Parathyroid adenoma (tissue), 2 donors: ENCODE measurements at regions not wholly inside any gene's neighbourhood (a gene's known extent, or its start where the extent isn't known, plus 50 kb on each side); places are given as distances from the start of the nearest gene placed in this dataset.

Experiments
- H2AFZ ChIP-seq: fragments of 300-600 bp; sonication (generic); one replicate; pipeline ENCODE4 v1.7.0; 2017; ENCODE audit warnings: antibody characterized with exemption, mild to moderate bottlenecking
- H3K27ac ChIP-seq: fragments of 300-600 bp; sonication (generic); one replicate; pipeline ENCODE4 v1.7.0; 2017
- H3K27me3 ChIP-seq: fragments of 300-600 bp; sonication (generic); one replicate; pipeline ENCODE4 v1.7.0; 2017; ENCODE audit warnings: low read length; ENCODE audit not compliant: control insufficient read depth, insufficient read depth
- H3K36me3 ChIP-seq: fragments of 300-600 bp; sonication (generic); one replicate; pipeline ENCODE4 v1.7.0; 2017; ENCODE audit warnings: low read length; ENCODE audit not compliant: control insufficient read depth, insufficient read depth
- H3K4me1 ChIP-seq: fragments of 300-600 bp; sonication (generic); one replicate; pipeline ENCODE4 v1.7.0; 2017; ENCODE audit warnings: control low read depth
- H3K4me2 ChIP-seq: fragments of 300-600 bp; sonication (generic); one replicate; pipeline ENCODE4 v1.7.0; 2017; ENCODE audit warnings: low read length
- H3K4me3 ChIP-seq: fragments of 300-600 bp; sonication (generic); one replicate; pipeline ENCODE4 v1.7.0; 2017; ENCODE audit warnings: low read depth, low read length
- H3K79me2 ChIP-seq: fragments of 300-600 bp; sonication (generic); one replicate; pipeline ENCODE4 v1.7.0; 2017; ENCODE audit warnings: control low read depth
- H3K9ac ChIP-seq: fragments of 300-600 bp; sonication (generic); one replicate; pipeline ENCODE4 v1.7.0; 2017; ENCODE audit warnings: mild to moderate bottlenecking
- H3K9me3 ChIP-seq: fragments of 300-600 bp; sonication (generic); one replicate; pipeline ENCODE4 v1.7.0; 2017; ENCODE audit warnings: low read length; ENCODE audit not compliant: control insufficient read depth
- TF ChIP-seq, protein P1 (sequence below): fragments of 300-600 bp; sonication (generic); IDR thresholded peaks from one replicate; pipeline ENCODE4 v1.7.0; 2017; ENCODE audit warnings: antibody characterized with exemption, mild to moderate bottlenecking
- donor health status: primary hyperparathyroidism.

DNA sequence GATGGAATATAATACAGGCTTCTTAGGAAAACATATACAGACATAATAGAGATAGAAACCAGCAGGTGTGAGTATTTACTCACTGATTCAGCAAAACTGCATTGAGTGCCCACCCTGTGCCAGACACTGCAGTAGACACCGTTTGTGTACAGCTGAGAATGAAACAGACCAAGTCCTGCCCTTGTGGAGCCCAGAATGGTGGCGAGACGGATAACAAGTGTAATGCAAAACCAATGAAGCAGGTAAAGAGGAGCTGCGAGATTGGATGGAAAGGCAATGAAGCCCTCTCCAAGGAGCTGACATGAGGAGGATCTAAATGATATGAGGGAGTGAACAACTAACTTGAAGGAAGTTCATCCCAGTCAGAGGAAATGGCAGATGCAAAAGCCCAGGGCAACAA is 256.4 kb downstream of the MEX3B start:
- no peak overlapping the region for H2AFZ ChIP-seq
- no peaks in the 10 kb centered on the region for H3K36me3 ChIP-seq
- H3K27me3 ChIP-seq: no peaks in the 10 kb centered on the region
- no peak overlapping the region for H3K27ac ChIP-seq
- TF ChIP-seq, protein P1, sequence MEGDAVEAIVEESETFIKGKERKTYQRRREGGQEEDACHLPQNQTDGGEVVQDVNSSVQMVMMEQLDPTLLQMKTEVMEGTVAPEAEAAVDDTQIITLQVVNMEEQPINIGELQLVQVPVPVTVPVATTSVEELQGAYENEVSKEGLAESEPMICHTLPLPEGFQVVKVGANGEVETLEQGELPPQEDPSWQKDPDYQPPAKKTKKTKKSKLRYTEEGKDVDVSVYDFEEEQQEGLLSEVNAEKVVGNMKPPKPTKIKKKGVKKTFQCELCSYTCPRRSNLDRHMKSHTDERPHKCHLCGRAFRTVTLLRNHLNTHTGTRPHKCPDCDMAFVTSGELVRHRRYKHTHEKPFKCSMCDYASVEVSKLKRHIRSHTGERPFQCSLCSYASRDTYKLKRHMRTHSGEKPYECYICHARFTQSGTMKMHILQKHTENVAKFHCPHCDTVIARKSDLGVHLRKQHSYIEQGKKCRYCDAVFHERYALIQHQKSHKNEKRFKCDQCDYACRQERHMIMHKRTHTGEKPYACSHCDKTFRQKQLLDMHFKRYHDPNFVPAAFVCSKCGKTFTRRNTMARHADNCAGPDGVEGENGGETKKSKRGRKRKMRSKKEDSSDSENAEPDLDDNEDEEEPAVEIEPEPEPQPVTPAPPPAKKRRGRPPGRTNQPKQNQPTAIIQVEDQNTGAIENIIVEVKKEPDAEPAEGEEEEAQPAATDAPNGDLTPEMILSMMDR: no peak
- no peak overlapping the region for H3K4me2 ChIP-seq
- H3K79me2 ChIP-seq: no peaks in the 10 kb centered on the region
- no peaks in the 10 kb centered on the region for H3K9me3 ChIP-seq
- H3K4me1 ChIP-seq: no peaks in the 10 kb centered on the region
- no peak overlapping the region for H3K4me3 ChIP-seq
- H3K9ac ChIP-seq: no peak overlapping the region

DNA sequence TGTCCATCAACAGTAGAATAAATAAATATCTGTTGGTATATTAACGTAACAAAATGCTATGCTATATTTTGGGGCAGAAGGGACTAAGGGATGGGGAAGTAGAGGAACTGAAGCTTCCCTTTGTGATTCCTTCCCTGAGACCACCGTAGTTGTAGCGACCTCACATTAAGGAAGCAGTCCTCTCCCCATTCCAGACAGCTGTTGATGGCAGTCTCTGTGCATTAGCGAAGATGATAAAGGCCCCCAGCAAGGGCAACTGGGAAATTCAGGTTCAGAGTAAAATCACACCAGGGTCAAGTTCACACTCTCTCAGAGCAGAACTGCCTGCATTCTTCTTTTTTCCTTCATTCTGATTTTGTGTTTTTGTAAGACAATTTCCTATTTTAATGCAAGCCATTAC is 259.0 kb downstream of the MEX3B start:
- Histone ChIP-seq H2AFZ (no peak overlapping the region), H3K9ac (no peak overlapping the region), H3K9me3 (no peaks in the 10 kb centered on the region), H3K79me2 (no peaks in the 10 kb centered on the region), H3K4me1 (no peaks in the 10 kb centered on the region), H3K4me2 (no peak overlapping the region), H3K27ac (no peak overlapping the region), H3K4me3 (no peak overlapping the region), H3K36me3 (no peaks in the 10 kb centered on the region), H3K27me3 (no peaks in the 10 kb centered on the region)
- TF ChIP-seq, protein P1: no peak

DNA sequence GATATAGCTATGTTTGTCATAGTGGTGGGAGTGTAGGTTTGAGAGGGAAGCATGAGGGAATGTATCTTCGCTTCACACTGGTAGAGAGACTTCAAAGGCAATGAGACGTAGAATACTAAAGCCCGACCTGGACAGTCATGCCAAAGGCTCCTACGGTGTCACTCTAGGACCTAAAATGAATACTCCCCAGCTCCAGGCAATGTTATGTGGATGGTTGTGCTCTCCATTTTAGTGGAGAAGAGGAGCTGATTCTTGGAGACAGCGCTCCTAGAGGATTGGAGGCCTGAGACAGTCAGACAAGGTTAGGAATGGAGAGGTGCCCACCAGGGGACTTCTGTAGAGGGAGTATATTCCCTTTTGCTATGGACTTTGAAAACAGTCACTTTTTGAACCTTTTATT is 260.1 kb downstream of the MEX3B start:
- no peak overlapping the region for H3K9ac ChIP-seq
- H3K9me3 ChIP-seq: no peaks in the 10 kb centered on the region
- no peaks in the 10 kb centered on the region for H3K36me3 ChIP-seq
- H3K27ac ChIP-seq: no peak overlapping the region
- no peak overlapping the region for H2AFZ ChIP-seq
- TF ChIP-seq, protein P1: no peak
- no peaks in the 10 kb centered on the region for H3K79me2 ChIP-seq
- H3K27me3 ChIP-seq: no peaks in the 10 kb centered on the region
- H3K4me3 ChIP-seq: no peak overlapping the region
- H3K4me1 ChIP-seq: no peaks in the 10 kb centered on the region
- no peak overlapping the region for H3K4me2 ChIP-seq

DNA sequence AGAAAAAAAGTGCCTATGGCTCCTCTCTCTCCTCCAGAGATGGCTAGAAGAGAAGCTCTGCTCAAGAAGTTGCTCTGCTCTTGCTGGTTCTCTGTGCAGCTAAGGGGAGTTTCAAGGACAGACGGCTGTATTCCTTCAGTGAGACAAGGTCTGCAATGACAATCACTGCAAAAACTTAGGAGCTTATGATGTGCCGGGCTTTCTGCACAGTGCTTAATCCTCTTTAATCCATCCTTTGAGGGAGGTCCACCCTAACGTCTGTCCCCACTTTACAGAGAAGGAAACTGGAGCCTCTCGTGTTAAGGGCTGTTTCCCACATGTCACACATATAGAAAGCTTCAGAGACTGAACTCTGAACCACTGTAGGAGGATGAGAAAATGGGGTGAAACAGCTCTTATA is 260.6 kb downstream of the MEX3B start:
- Histone ChIP-seq H3K4me2 (no peak overlapping the region), H3K9ac (no peak overlapping the region), H3K79me2 (no peaks in the 10 kb centered on the region), H3K4me3 (no peak overlapping the region), H3K9me3 (no peaks in the 10 kb centered on the region), H3K36me3 (no peaks in the 10 kb centered on the region), H3K27ac (no peak overlapping the region), H3K27me3 (no peaks in the 10 kb centered on the region), H2AFZ (no peak overlapping the region), H3K4me1 (no peaks in the 10 kb centered on the region)
- TF ChIP-seq, protein P1: no peak

DNA sequence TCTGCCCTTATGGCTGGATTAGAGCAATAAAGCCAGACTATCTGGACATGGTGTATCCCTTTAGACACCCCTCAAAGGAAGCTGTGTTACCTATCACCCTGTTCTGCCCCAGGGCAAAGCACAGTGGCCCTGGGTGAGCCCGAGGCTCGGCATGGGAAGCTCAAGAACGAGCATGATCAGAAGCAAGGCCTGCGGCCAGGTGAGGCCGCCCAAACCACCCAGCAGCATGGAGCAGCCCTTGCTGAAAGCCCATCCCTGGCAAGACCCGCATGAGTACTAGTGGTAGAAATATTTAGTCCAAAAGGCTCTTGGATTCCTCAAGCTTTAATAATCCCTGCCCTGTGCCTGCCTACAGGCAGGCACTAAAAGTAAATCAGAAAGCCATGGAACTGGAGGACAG is 261.1 kb downstream of the MEX3B start:
- no peaks in the 10 kb centered on the region for H3K9me3 ChIP-seq
- H3K27me3 ChIP-seq: no peaks in the 10 kb centered on the region
- H3K4me3 ChIP-seq: no peak overlapping the region
- no peak overlapping the region for H3K27ac ChIP-seq
- H3K79me2 ChIP-seq: no peaks in the 10 kb centered on the region
- no peaks in the 10 kb centered on the region for H3K36me3 ChIP-seq
- no peaks in the 10 kb centered on the region for H3K4me1 ChIP-seq
- H3K4me2 ChIP-seq: no peak overlapping the region
- no peak overlapping the region for H2AFZ ChIP-seq
- H3K9ac ChIP-seq: no peak overlapping the region
- TF ChIP-seq, protein P1: no peak
